ENCODE measurements at regions not wholly inside any gene's neighbourhood (a gene's known extent, or its start where the extent isn't known, plus 50 kb on each side); places are given as distances from the start of the nearest gene placed in this dataset.

DNA sequence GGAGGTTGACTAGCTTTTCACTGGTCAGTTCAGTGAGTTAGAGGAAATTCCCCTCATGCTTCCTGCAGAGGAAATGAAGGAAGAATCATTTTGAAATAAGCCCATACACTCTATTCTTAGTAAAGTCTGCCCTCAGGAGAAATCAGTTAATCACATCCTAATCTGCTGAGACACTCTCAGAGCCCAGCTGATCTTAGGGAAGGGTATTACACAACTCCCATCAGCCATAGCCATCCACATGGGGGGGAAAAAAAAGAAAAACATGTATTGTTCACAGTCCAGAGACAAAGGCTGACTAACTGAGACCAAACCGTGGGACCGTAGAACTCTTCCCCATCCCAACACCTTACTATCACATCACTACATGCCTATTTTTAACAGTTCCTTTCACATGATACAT is 722.3 kb downstream of the CDH8 start:
- DNase-seq = no peak

DNA sequence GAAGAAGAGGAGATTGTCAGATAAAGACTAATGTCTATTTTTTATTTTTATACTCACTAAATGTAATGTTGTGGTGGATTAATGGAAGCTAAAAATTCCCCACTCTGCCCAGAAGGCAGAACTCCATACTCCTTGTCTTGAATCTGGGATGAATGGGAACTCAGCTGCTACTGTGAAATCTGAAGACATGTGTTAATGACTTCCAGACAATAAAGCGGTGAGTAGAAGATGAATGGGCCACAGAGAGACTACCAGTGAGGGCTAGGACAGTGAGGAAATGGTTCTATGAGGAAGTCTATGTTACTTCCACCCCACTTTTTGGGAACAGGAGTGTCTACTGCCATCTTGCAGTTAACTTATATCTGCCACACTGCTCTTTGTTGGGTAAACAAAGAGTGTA is 726.9 kb downstream of the CDH8 start:
- DNase-seq = no peak

DNA sequence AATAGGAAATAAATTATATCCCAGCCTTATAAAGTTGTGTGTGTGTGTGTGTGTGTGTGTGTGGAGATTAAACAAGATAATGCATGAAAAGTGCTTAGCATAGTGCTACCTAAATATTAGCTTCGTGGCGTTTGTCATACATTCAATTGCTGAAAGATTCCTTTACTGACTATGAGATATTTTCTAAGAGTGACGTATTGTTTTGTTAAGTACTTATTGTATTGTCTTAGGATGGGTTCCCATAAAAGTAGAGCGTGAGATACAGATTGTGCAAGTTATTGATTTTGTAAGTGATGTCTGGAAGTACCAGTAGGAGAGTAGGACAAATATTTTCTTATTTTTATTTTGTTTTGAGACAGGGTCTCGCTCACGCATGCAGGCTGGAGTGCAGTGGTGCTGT is 730.0 kb downstream of the CDH8 start:
- no peak for DNase-seq

DNA sequence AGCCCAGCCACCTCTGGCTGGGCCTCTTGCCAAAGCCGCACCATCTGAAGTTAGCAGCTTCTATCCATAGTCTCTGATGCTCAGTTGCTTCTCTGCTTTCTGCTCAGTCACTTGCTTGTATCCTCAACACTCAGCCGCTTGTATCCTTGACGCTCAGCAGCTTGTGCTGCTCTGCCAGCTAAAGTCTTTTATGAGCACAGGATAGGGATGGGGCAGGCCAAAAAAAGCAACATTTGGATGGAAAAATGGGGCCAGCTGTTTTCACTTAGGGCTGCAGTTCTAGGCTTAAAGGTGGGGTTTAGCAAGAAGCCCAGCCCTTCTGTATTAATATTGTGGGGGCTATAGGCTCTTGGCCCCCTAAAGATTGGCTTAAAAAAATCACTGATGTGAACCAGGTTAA is 739.4 kb downstream of the CDH8 start:
- DNase-seq = no peak

DNA sequence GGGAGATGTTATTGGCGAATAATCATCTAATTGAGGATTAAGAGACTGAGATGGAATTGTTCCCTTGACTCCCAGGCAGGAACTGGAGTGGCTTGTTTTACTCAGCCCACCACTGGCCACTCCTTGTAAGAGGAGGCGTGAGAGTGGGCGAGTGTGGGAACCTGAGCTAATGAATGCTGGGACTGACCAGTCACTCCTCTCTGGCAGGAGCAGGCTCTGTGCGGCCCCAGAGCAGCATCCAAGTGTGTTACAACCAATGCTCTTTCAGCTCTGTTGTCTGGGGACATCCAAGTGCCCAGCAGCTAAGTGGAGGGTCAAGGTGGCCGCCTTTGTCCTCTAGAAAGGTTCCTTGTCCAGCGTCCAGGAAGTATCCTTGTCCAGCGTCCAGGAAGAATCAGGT is 739.9 kb downstream of the CDH8 start:
- DNase-seq = no peak

DNA sequence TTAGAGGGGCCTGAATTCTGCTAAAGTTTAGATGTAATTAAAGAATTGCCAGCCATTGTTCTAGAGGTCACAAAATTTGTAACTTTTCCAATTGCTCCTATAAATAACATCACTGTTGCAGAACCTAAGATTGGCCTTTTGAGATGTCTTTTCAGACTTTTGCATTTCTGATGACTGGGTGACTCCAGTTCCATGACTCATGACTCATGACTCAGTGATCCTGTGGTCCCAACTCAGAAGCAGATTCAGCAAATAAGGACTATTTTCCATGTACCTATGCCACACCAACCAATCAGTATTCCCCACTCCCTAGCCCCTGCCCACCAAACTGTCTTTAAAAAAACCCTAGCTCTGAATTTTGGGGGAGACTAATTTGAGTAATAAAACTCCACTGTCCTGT is 740.9 kb downstream of the CDH8 start:
- no peak for DNase-seq

DNA sequence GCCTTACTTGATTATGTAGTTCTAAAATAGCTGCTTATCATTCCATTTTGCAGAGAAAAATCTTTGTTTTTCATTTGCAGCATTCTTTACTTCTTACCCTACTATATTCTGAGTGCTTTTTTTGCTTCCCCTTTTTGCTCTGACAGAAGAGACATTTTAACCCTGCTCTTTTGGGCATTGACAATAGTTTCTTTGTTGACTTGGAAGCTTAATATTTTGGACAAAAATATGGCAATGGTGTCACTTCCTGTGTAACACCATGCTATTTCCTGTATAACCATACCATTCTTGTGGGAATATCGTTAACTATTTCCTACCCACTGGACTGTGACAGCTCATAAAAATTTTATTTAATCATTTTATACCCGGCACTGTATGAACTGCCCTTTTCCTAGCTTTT is 747.1 kb downstream of the CDH8 start:
- DNase-seq = no peak

GRCh38 chr16:61277849-61278248 is 758.4 kb downstream of the CDH8 start:
- DNase-seq = no peak

DNA sequence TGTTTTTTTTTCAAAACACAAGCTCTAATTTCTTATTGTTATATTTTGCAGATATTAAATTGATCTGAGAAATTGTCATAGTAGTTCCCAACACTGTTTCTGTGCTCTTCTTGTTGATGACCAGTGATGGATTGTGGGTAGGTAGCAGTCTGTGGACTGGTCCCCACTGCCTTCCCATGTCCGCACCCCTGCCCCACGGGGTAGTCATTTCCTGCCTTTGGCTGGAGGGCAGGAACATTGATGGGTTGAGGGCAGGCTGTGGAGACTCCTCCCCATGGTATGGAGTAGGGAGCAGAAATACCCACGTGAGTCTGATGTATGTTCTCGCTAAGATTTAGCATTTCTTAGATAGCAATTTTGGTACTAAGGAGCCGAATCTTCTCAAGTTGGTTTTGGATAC is 762.0 kb downstream of the CDH8 start:
- no peak for DNase-seq

DNA sequence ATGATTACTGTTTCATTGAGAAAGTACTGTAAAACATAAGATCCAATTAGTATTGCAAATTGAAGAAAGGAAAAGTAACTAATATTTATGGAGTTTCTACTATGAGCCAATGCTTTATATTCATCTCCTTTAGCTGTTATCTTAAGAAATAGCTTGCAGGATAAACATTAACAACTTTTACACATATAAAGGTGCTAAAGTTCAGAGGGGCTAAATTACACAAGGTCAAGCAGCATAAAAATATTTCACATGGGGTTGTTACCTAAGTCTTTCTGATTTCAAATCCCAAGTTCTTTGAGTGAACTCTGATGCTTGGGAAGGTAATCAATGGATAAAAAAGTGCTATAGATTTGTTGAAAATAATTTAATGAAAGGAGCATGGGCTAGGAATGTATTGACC is 765.5 kb downstream of the CDH8 start:
- DNase-seq = no peak

- DNase-seq = no peak
Measured at GRCh38 chr16:61263400-61263799, 772.8 kb downstream of the CDH8 start.

DNA sequence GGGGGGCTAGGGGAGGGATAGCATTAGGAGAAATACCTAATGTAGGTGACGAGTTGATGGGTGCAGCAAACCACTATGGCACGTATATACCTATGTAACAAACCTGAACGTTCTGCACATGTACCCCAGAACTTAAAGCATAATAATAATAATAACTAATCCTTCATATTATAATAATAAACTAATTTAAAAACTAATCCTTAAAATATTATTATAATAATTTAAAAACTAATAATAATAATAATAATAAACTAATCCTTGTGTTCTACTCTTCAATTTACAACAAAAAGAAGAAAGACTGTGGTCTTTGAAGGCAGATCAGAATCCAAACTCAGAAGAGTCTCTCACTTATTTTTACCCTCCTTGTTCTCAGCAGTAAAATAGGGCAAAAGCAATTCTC is 774.9 kb downstream of the CDH8 start:
- no peak for DNase-seq

- DNase-seq = no peak
Measured at GRCh38 chr16:61246592-61246991, 789.6 kb downstream of the CDH8 start.

DNA sequence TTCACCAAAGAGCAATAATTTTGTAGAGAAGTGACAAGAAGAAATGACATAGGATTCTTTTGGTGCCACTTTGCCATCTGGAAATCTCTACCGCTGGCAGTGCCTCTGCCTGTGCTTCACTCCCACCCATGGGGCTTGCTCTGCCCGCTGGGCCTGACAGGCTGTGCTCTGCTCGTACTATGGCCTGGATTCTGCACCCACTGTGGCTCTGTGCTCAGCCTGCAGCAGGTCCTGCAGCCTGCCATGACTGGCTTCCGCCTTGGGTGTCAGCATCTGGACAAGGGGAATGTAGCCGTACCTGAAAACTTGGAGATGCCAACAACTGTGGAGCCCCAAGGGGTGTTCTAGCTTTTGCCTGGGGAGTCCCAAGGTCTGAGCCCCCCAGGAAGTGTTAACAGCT is 792.3 kb downstream of the CDH8 start:
- no peak for DNase-seq

GRCh38 chr16:61237884-61238485 is 798.3 kb downstream of the CDH8 start:
- DNase-seq = no peak

DNA sequence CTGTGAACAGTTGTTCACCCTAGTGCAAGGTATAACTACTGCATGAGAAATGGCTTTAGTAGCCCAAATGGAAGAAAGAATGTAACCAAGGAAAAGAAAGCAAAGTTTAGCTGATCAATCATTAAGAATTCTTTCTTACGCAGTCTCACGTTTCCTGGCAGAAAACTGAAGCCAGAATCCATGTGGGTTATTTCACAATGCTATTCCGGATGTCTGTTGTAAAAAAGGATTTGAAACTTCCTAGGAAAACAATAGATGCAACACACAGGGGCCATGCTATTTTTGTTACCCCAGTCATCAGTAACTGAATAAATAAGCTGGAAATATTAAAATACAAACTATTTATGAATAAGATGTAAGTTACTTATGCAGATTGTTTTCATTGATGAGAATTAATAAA is 802.5 kb downstream of the CDH8 start:
- DNase-seq = no peak

DNA sequence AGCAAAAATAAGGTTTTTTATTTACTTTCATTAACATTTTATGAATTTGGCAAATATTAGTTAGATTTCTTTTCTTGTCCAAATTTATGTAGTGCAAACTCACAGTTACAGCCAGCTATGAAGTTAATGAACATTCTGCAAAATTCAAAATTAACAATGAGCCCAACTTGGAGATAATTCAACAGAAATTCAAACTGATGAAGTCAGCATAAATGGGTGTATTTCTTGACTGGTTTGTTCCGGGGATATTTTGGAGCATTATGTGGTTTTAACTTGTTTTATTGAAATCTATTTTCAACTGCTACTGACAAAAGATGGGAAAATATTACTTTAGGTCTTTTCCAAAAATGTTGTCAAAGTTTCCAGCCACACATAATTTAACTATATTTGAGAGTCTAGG is 807.9 kb downstream of the CDH8 start:
- DNase-seq = no peak

DNA sequence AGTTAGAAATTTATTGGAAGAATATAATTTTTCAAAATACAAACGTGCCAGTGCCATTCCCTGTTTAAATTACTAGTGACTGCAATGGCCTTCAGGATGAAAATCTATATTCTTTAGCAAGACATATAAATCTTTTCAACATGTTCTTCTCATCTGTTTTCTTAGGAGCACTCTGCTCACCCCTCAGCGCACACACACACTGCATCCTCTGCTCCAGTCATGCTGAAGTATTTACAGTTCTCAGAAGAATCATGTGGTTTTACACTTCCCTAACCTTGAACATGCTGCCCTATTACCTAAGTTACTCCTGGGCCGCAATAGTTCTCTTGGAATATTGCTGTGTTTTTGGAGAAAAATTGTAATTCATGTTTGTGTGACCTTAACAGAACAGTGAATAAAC is 820.6 kb downstream of the CDH8 start:
- DNase-seq = no peak

- no peak for DNase-seq
Measured at GRCh38 chr16:61214780-61215179, 821.5 kb downstream of the CDH8 start.

- DNase-seq = no peak
Measured at GRCh38 chr16:61210076-61210475, 826.2 kb downstream of the CDH8 start.

GRCh38 chr16:61195006-61195405 is 841.2 kb downstream of the CDH8 start:
- DNase-seq = no peak

- DNase-seq = no peak
Measured at GRCh38 chr16:61194573-61194972, 841.7 kb downstream of the CDH8 start.

DNA sequence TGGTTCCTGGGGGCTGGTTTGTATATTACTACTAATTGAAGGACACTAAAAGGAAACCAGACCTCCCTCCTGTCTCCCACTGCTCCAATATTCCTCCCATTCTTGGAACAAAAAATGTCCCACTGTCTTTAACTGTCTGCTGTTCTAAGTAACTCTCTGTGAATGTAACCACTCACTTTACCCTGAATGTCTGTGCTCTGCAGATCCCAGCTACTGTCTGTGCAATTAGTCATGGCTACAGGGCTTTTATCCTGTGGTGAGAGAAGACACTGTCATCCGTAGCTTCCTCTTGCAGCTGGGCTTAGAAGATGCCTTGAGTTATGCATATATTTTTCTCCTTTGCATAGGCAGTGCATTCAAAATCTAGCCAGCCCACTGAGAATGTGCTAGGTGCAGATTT is 853.8 kb downstream of the CDH8 start:
- no peak for DNase-seq

DNA sequence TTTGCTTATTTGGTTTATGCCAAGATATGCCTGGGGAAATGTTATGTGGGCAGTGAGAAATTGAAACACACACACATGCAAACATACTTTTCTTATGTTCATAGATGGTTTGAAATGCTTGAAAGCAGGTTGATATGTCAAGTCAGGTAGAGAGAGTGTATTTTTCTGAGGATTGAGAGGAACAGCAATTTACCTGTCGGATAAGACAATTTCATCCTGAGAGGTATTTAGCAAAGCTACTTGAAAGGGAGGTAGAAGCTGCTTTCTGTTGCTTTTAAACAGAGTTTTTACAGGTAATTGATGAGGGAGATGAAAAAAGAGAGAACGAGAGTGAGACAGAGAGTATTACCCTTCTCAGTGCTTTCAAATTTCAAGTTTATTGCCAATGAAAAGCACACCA is 854.3 kb downstream of the CDH8 start:
- no peak for DNase-seq

GRCh38 chr16:61179561-61179960 is 856.7 kb downstream of the CDH8 start:
- no peak for DNase-seq

DNA sequence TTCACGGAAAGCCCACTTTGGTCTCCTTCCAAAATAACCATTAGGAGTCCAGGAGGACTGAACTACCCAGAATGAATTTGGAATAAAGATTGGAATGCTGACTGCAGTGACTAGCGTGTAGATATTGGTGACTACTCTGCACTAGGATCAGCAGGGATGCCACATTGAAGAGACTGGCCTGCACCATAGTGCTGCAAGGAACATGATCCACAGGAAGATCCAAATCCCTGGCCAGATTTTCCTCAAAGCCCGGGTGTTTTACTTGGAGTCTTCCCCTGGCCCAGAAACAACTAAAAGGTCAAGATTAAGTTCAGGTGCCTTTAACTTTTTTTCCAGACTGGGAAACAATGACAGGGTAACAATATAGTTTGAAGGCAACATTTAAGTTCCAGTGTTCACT is 870.4 kb downstream of the CDH8 start:
- no peak for DNase-seq

All from activated CD8-positive, alpha-beta memory T cell treated with anti-CD3 and anti-CD28 coated beads, Interleukin-2, amount 50 U/mL, for 48 hours (primary cell).